ENCODE measurements at regions not wholly inside any gene's neighbourhood (a gene's known extent, or its start where the extent isn't known, plus 50 kb on each side); places are given as distances from the start of the nearest gene placed in this dataset.

GRCh38 chr3:23735062-23735461 is 70.7 kb upstream of the UBE2E1 start:
- TF ChIP-seq CTCF (IDR thresholded peaks at IDR 0.05): no peak
- TF ChIP-seq POLR2A (IDR thresholded peaks at IDR 0.05): no peak

Measured in heart left ventricle (tissue), 13 donors.